ENCODE measurements at regions not wholly inside any gene's neighbourhood (a gene's known extent, or its start where the extent isn't known, plus 50 kb on each side); places are given as distances from the start of the nearest gene placed in this dataset.
"Not testable (repeated sequence)": the region's sequence is repeated elsewhere in the genome, so short reads cannot be mapped to it uniquely, and the experiment has no call there.

- not testable (repeated sequence) for TF ChIP-seq CTCF (IDR thresholded peaks at IDR 0.05); POLR2A (IDR thresholded peaks at IDR 0.05); EP300 (IDR thresholded peaks at IDR 0.05; ENCODE audit: low read depth)
Measured at GRCh38 chr5:40225147-40225546, 454.6 kb upstream of the PTGER4 start.

All from transverse colon (tissue), 3 donors.